Ishikawa (cell line): ENCODE measurements at regions not wholly inside any gene's neighbourhood (a gene's known extent, or its start where the extent isn't known, plus 50 kb on each side); places are given as distances from the start of the nearest gene placed in this dataset.

ENCODE experiments used
- CEBPB ChIP-seq: IDR thresholded peaks from 2 replicates; pipeline ENCODE4 v1.6.1; 2012
- EGR1 ChIP-seq: IDR thresholded peaks from 2 replicates; pipeline ENCODE4 v1.6.1; 2012
- RAD21 ChIP-seq: IDR thresholded peaks from 2 replicates; pipeline ENCODE4 v1.6.1; 2012; ENCODE audit warnings: low read depth
- REST ChIP-seq: IDR thresholded peaks from 2 replicates; pipeline ENCODE4 v1.6.1; 2012; ENCODE audit warnings: low read depth, mild to moderate bottlenecking
- TAF1 ChIP-seq: IDR thresholded peaks from 2 replicates; pipeline ENCODE4 v1.6.1; 2012; ENCODE audit warnings: low read depth, mild to moderate bottlenecking
- TCF12 ChIP-seq: IDR thresholded peaks from 2 replicates; pipeline ENCODE4 v1.6.1; 2012; ENCODE audit warnings: low read depth
- ZBTB7A ChIP-seq: IDR thresholded peaks from 2 replicates; pipeline ENCODE4 v1.6.1; 2012; ENCODE audit warnings: low read depth

DNA sequence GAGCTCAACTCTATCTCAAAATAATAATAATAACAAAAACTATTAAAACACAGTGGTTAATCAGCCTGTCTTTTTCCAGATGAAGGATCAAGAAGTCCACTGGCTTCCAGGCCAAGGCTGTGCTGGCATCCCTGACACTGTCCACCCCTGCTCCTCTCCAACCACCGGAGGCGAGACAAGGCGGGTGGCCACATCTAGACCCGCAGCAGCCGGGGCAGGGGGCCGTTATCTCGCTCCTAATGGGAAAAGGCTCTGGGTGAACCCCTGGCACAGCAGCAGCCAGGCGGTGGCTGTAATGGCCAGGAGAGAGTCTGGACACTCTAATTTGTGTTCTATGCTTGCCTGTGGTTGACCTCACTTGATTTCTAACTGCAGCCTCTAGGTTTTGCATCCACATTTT lies 158.0 kb upstream of the SOX1 start:
- no peak for TF ChIP-seq EGR1
- TF ChIP-seq TAF1: no peak
- TF ChIP-seq TCF12: no peak
- TF ChIP-seq REST: no peak
- TF ChIP-seq ZBTB7A: no peak
- TF ChIP-seq RAD21: no peak
- no peak for TF ChIP-seq CEBPB
